MM.1S (cell line): ENCODE measurements at regions not wholly inside any gene's neighbourhood (a gene's known extent, or its start where the extent isn't known, plus 50 kb on each side); places are given as distances from the start of the nearest gene placed in this dataset.

Experiments used
- DNase-seq: peaks from one replicate; pipeline ENCODE4 v3.0.0-alpha.2; 2015
- H2AFZ ChIP-seq: fragments of 300-600 bp; sonication (generic); 2 replicates; pipeline ENCODE4 v1.6.0; 2016; ENCODE audit warnings: antibody characterized with exemption, low read length
- H3F3A ChIP-seq: fragments of 300-600 bp; sonication (generic); 2 replicates; pipeline ENCODE4 v1.6.1; 2016; ENCODE audit warnings: mild to moderate bottlenecking, antibody characterized with exemption, low read length, moderate library complexity, mixed read lengths; ENCODE audit not compliant: insufficient read depth
- H3K27ac ChIP-seq: fragments of 300-600 bp; sonication (generic); 2 replicates; pipeline ENCODE4 v1.5.1; 2016; ENCODE audit warnings: mild to moderate bottlenecking, low read length
- H3K27me3 ChIP-seq: fragments of 300-600 bp; sonication (generic); replicated peaks from 2 replicates; pipeline ENCODE4 v1.6.0; 2016; ENCODE audit warnings: low read length; ENCODE audit not compliant: insufficient read depth
- H3K36me3 ChIP-seq: fragments of 300-600 bp; sonication (generic); replicated peaks from 2 replicates; pipeline ENCODE4 v1.6.1; 2016; ENCODE audit warnings: mild to moderate bottlenecking, low read length, mixed read lengths; ENCODE audit not compliant: insufficient read depth
- H3K4me1 ChIP-seq: fragments of 300-600 bp; sonication (generic); 2 replicates; pipeline ENCODE4 v1.6.1; 2016; ENCODE audit warnings: low read length, mixed read lengths
- H3K4me2 ChIP-seq: fragments of 300-600 bp; sonication (generic); 2 replicates; pipeline ENCODE4 v1.6.0; 2016; ENCODE audit warnings: low read depth, low read length
- H3K4me3 ChIP-seq: fragments of 300-600 bp; sonication (generic); 2 replicates; pipeline ENCODE4 v1.5.1; 2016; ENCODE audit warnings: low read length, mixed read lengths
- H3K79me2 ChIP-seq: fragments of 300-600 bp; sonication (generic); 2 replicates; pipeline ENCODE4 v1.6.1; 2016; ENCODE audit warnings: mixed run types, low read length, mixed read lengths
- H3K9ac ChIP-seq: fragments of 300-600 bp; sonication (generic); 2 replicates; pipeline ENCODE4 v1.6.1; 2016; ENCODE audit warnings: low read length, mixed read lengths
- H3K9me2 ChIP-seq: fragments of 300-600 bp; sonication (generic); replicated peaks from 2 replicates; pipeline ENCODE4 v1.6.1; 2016; ENCODE audit warnings: mild to moderate bottlenecking, low read length, mixed read lengths; ENCODE audit not compliant: insufficient read depth
- H3K9me3 ChIP-seq: fragments of 300-600 bp; sonication (generic); replicated peaks from 2 replicates; pipeline ENCODE4 v1.6.1; 2016; ENCODE audit warnings: mild to moderate bottlenecking, low read length, mixed read lengths; ENCODE audit not compliant: insufficient read depth
- H4K20me1 ChIP-seq: fragments of 300-600 bp; sonication (generic); 2 replicates; pipeline ENCODE4 v1.6.1; 2016; ENCODE audit warnings: mild to moderate bottlenecking, low read length, moderate library complexity, mixed read lengths; ENCODE audit not compliant: insufficient read depth
- EZH2 ChIP-seq: fragments of 300-600 bp; sonication (generic); optimal IDR thresholded peaks from 2 replicates; pipeline ENCODE3; 2017; ENCODE audit warnings: low read depth, mild to moderate bottlenecking, antibody characterized with exemption, low read length, mixed read lengths
- EZH2phosphoT487 ChIP-seq: fragments of 300-600 bp; sonication (generic); IDR thresholded peaks from 2 replicates; pipeline ENCODE4 v1.6.1; 2018; ENCODE audit warnings: antibody characterized with exemption, low read length
- TF ChIP-seq, protein P1 (sequence below): fragments of 300-600 bp; sonication (generic); IDR thresholded peaks from 2 replicates; pipeline ENCODE4 v1.5.1; 2016; ENCODE audit warnings: antibody characterized with exemption, low read length, mixed read lengths

DNA sequence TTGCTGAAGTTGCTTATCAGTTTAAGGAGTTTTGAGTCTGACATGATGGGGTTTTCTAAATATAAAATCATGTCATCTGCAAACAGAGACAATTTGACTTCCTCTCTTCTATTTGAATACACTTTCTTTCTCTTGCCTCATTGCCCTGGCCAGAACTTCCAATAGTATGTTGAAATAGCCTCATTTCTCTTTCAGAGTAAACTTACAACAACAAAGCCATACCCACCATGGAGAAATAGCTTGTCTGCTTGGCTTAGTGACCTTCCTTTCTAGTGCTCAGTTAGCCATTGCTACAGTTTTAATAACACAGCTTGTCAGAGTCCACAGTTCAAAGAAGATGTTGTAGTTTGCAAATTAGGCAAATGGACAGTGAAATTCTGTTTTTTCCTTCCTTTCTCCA lies 228.0 kb downstream of the ETAA1 start:
- TF ChIP-seq, protein P1, sequence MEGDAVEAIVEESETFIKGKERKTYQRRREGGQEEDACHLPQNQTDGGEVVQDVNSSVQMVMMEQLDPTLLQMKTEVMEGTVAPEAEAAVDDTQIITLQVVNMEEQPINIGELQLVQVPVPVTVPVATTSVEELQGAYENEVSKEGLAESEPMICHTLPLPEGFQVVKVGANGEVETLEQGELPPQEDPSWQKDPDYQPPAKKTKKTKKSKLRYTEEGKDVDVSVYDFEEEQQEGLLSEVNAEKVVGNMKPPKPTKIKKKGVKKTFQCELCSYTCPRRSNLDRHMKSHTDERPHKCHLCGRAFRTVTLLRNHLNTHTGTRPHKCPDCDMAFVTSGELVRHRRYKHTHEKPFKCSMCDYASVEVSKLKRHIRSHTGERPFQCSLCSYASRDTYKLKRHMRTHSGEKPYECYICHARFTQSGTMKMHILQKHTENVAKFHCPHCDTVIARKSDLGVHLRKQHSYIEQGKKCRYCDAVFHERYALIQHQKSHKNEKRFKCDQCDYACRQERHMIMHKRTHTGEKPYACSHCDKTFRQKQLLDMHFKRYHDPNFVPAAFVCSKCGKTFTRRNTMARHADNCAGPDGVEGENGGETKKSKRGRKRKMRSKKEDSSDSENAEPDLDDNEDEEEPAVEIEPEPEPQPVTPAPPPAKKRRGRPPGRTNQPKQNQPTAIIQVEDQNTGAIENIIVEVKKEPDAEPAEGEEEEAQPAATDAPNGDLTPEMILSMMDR = no peak
- no peak for TF ChIP-seq EZH2phosphoT487
- TF ChIP-seq EZH2 = no peak
- Histone ChIP-seq H4K20me1 (no peaks in the 10 kb centered on the region), H3K27ac (no peak overlapping the region), H3K9ac (no peak overlapping the region), H3K27me3 (no peaks in the 10 kb centered on the region), H3K9me3 (no peaks in the 10 kb centered on the region), H3K79me2 (no peaks in the 10 kb centered on the region), H3F3A (no peaks in the 10 kb centered on the region), H2AFZ (no peak overlapping the region), H3K4me2 (no peak overlapping the region), H3K4me3 (no peak overlapping the region), H3K36me3 (no peaks in the 10 kb centered on the region), H3K4me1 (no peaks in the 10 kb centered on the region), H3K9me2 (no peaks in the 10 kb centered on the region)
- no peak for DNase-seq

DNA sequence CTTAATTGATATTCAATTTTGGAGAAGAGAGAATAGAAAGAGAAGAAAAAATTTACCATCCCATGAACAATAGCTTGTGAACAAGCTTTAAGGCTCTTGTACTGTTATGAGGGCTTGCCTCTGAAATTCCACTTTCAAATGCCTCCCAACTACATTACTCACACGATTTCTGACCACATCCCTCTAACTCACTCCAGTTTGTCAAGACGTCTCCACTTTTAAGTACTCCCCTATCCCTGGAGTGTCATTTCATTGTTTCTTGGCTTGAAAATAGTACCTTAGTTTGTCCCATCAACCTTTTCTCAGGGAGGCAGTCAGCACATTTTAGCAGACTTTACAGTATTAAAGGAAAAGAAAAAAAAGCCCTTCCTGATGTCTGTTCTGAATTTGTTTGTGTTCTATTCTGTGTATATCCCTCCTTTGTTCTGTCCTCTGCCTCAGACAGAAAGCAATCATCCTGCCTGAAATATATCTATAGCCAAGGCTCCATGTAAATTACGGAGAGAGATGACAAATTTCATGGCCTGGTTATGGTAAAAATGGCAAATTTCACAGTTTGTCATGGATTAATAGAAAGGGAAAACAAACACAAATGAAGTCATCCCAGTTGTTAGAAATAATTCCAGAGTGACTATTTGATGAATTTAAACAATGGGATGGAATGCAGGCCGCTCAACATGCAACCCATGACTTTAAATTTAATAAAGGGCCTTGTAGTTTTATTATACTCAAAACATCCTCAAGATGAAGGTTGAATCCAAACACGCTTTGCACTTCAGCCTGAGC lies 228.8 kb downstream of the ETAA1 start:
- Histone ChIP-seq H3K9ac (no peak overlapping the region), H3K9me2 (no peaks in the 10 kb centered on the region), H3K79me2 (no peaks in the 10 kb centered on the region), H3K4me1 (no peaks in the 10 kb centered on the region), H2AFZ (no peak overlapping the region), H3K4me3 (no peak overlapping the region), H3K36me3 (no peaks in the 10 kb centered on the region), H3K9me3 (no peaks in the 10 kb centered on the region), H3K27me3 (no peaks in the 10 kb centered on the region), H4K20me1 (no peaks in the 10 kb centered on the region), H3K4me2 (no peak overlapping the region), H3K27ac (no peak overlapping the region), H3F3A (no peaks in the 10 kb centered on the region)
- DNase-seq = no peak
- TF ChIP-seq EZH2phosphoT487 = no peak
- TF ChIP-seq, protein P1 = no peak
- TF ChIP-seq EZH2 = no peak

DNA sequence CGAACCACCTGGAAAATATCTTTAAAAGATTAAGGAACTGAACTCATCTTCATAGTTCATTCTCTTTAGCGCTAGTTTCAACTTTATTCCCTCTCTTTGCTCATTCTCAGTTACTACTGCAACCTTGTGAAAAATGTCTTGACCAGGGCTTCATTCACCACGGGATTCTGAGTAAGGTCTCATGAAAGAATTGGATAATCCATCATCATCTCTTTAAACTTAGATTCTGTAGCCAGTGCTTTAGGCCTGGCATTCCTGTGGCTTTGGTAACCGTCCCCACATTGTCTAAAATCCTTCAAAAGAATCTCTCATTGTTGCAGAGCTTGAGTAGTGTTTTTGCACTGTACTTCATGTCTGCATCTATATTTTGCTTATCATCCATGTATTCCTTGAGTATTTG lies 229.5 kb downstream of the ETAA1 start:
- Histone ChIP-seq H3K36me3 (no peaks in the 10 kb centered on the region), H3K4me3 (no peak overlapping the region), H3K9ac (no peak overlapping the region), H3K9me3 (no peaks in the 10 kb centered on the region), H3F3A (no peaks in the 10 kb centered on the region), H3K79me2 (no peaks in the 10 kb centered on the region), H3K9me2 (no peaks in the 10 kb centered on the region), H3K27me3 (no peaks in the 10 kb centered on the region), H3K27ac (no peak overlapping the region), H2AFZ (no peak overlapping the region), H3K4me2 (no peak overlapping the region), H3K4me1 (no peaks in the 10 kb centered on the region), H4K20me1 (no peaks in the 10 kb centered on the region)
- no peak for DNase-seq
- no peak for TF ChIP-seq EZH2phosphoT487
- TF ChIP-seq, protein P1 = no peak
- TF ChIP-seq EZH2 = no peak
